K562 (cell line): ENCODE measurements at regions not wholly inside any gene's neighbourhood (a gene's known extent, or its start where the extent isn't known, plus 50 kb on each side); places are given as distances from the start of the nearest gene placed in this dataset.

Experiments
- ATAC-seq: fragments of 200-7000 bp; cut with Tn5 transposase; 3 replicates; pipeline ENCODE4 v1.9.1; 2020; ENCODE audit warnings: moderate library complexity
- BruUV-seq: library from RNA; stranded (reverse); fragments of 400-500 nt; replicated peaks from 2 replicates; lab custom pipeline; 2021; lab: Mats Ljungman, UMichigan
- CTCF ChIA-PET: fragments of 300-600 bp; formaldehyde crosslinking; extraction: SDS; loops from one replicate; lab custom pipeline; 2021; ENCODE audit warnings: low intra/inter-chr PET ratio; lab: Yijun Ruan, JAX
- POLR2A ChIA-PET: fragments of 300-600, 350-650 bp; sonication (Branson Sonifier 250); formaldehyde crosslinking; extraction: SDS; loops from one replicate; lab custom pipeline; 2021; ENCODE audit warnings: antibody characterized with exemption, inconsistent platforms; lab: Yijun Ruan, JAX
- DNase-seq, 4 experiments: peaks; one replicate each; pipeline versions ENCODE4 v3.0.0 to v3.0.0-alpha.2; 2011 to 2018; ENCODE audit warnings: low spot score in 3 of 4, mixed read lengths in 3 of 4; ENCODE audit errors: extremely low read depth in 1 of 4
- FAIRE-seq: peaks from 2 replicates; lab custom pipeline; 2011; peaks lifted over from hg19 to GRCh38; lab: Jason Lieb, UNC
- H2AFZ ChIP-seq: 2 replicates; pipeline ENCODE4 v1.6.0; 2011; ENCODE audit warnings: low read depth, low read length, control low read depth, inconsistent platforms
- H3K27ac ChIP-seq: fragments of 200-600 bp; 3 replicates; pipeline ENCODE4 v1.8.0; 2011; ENCODE audit warnings: low read depth, mild to moderate bottlenecking, control low read depth, inconsistent platforms, low read length, moderate library complexity, mixed read lengths; ENCODE audit errors: extremely low read depth
- H3K27me3 ChIP-seq, 2 experiments: fragments of 300-600 bp in 1 of 2; 2 replicates in 1 of 2; 3 replicates in 1 of 2; pipeline versions ENCODE4 v1.6.0 to v1.8.0; 2011; ENCODE audit warnings: inconsistent platforms in 2 of 2, low read length in 2 of 2, mild to moderate bottlenecking in 1 of 2, mixed read lengths in 1 of 2, moderate library complexity in 1 of 2; ENCODE audit not compliant: control insufficient read depth in 2 of 2, insufficient read depth in 2 of 2
- H3K36me3 ChIP-seq: fragments of 300-600 bp; 3 replicates; pipeline ENCODE4 v1.8.0; 2011; ENCODE audit warnings: mild to moderate bottlenecking, low read length, inconsistent platforms; ENCODE audit not compliant: control insufficient read depth, insufficient read depth
- H3K4me1 ChIP-seq, 2 experiments: fragments of 200-600 bp in 1 of 2; replicated peaks in 1 of 2; 2 replicates in 1 of 2; 3 replicates in 1 of 2; pipeline versions ENCODE4 v1.5.1 to v1.8.0; 2011; ENCODE audit warnings: inconsistent platforms in 2 of 2, low read length in 2 of 2, mild to moderate bottlenecking in 1 of 2, mixed read lengths in 1 of 2, moderate library complexity in 1 of 2; ENCODE audit not compliant: control insufficient read depth in 2 of 2, insufficient read depth in 2 of 2
- H3K4me2 ChIP-seq: 2 replicates; pipeline ENCODE4 v1.6.1; 2011; ENCODE audit warnings: low read length, control low read depth, inconsistent platforms, mixed read lengths; ENCODE audit not compliant: insufficient read depth
- H3K4me3 ChIP-seq: fragments of 200-600 bp; sonication (generic), shearing (Covaris generic); 2 replicates; pipeline ENCODE4 v1.5.1; 2016; ENCODE audit warnings: control low read depth, inconsistent platforms
- H3K79me2 ChIP-seq: fragments of 200-600 bp; 3 replicates; pipeline ENCODE4 v1.8.0; 2011; ENCODE audit warnings: low read length, inconsistent platforms; ENCODE audit not compliant: control insufficient read depth, insufficient read depth
- H3K9ac ChIP-seq, 2 experiments: 2 replicates each; pipeline versions ENCODE4 v1.6.0 to v1.6.1; 2011; ENCODE audit warnings: low read depth in 2 of 2, low read length in 2 of 2, control low read depth in 1 of 2, inconsistent platforms in 1 of 2, mild to moderate bottlenecking in 1 of 2, mixed read lengths in 1 of 2; ENCODE audit not compliant: insufficient read depth in 1 of 2
- H3K9me1 ChIP-seq: one replicate; pipeline ENCODE4 v1.6.0; 2011; ENCODE audit warnings: inconsistent platforms, mild to moderate bottlenecking, low read length, moderate library complexity; ENCODE audit not compliant: control insufficient read depth, insufficient read depth
- H3K9me3 ChIP-seq: replicated peaks from 2 replicates; pipeline ENCODE4 v1.5.1; 2011; ENCODE audit warnings: low read depth, low read length, inconsistent platforms; ENCODE audit not compliant: control insufficient read depth, insufficient read depth
- H4K20me1 ChIP-seq: replicated peaks from 2 replicates; pipeline ENCODE4 v1.6.1; 2011; ENCODE audit warnings: low read length, inconsistent platforms, mixed read lengths; ENCODE audit not compliant: control insufficient read depth, insufficient read depth
- ERF ChIP-seq: fragments of 450-650 bp; formaldehyde crosslinking; IDR thresholded peaks from 2 replicates; pipeline ENCODE4 v1.4.0; 2020; ENCODE audit warnings: mild to moderate bottlenecking, mixed read lengths
- LCOR ChIP-seq: sonication (generic); formaldehyde crosslinking; IDR thresholded peaks from 2 replicates; pipeline ENCODE4 v1.8.0; 2022; ENCODE audit warnings: mild to moderate bottlenecking, missing genetic modification reagents
- PHB2 ChIP-seq: fragments of 450-650 bp; IDR thresholded peaks from 2 replicates; pipeline ENCODE4 v1.6.1; 2017; ENCODE audit warnings: low read depth
- SAFB ChIP-seq: fragments of 200-400 bp; formaldehyde crosslinking; IDR thresholded peaks from 2 replicates; pipeline ENCODE4 v1.6.1; 2017; ENCODE audit warnings: low read depth, low read length, borderline replicate concordance
- ZBTB7A ChIP-seq: IDR thresholded peaks from 2 replicates; pipeline ENCODE4 v1.6.1; 2011; ENCODE audit warnings: low read depth, mild to moderate bottlenecking, low read length, moderate library complexity, borderline replicate concordance; ENCODE audit not compliant: control insufficient read depth
- WGBS: fragments of 100-300 bp; shearing (Covaris generic); methylation state at CpG from one replicate; pipeline ENCODE4 v1.1.6; 2016; ENCODE audit warnings: low coverage, mixed read lengths; ENCODE audit not compliant: insufficient coverage; ENCODE audit errors: missing lambda C conversion rate; 5-methylcytosine and 5-hydroxymethylcytosine counted together
- in situ Hi-C: fragments of 300-500 bp; cut with MboI; formaldehyde crosslinking; loops from 4 replicates; pipeline ENCODE4 v1.15.0; 2018; ENCODE audit warnings: inconsistent platforms, mixed read lengths
- intact Hi-C: fragments of 100-400 bp; cut with micrococcal nuclease; formaldehyde crosslinking; loops from 2 replicates; pipeline ENCODE4 v1.14.2; 2022
- TF ChIP-seq, protein P1 (sequence below), 2 experiments: IDR thresholded peaks; 2 replicates each; pipeline ENCODE4 v1.6.1; 2011; ENCODE audit warnings: borderline replicate concordance in 1 of 2, control low read depth in 1 of 2, low read depth in 1 of 2, low read length in 1 of 2, mild to moderate bottlenecking in 1 of 2, mixed read lengths in 1 of 2, moderate library complexity in 1 of 2; ENCODE audit not compliant: insufficient read depth in 1 of 2, insufficient read length in 1 of 2, poor library complexity in 1 of 2, severe bottlenecking in 1 of 2; ENCODE audit errors: extremely low read depth in 1 of 2
- TF ChIP-seq, protein P2 (sequence below): fragments of 250-450 bp; sonication (Bioruptor Pico); IDR thresholded peaks from 2 replicates; pipeline ENCODE4 v1.5.0; 2021
- TF ChIP-seq, protein P3 (sequence below): fragments of 250-450 bp; sonication (Bioruptor Pico); IDR thresholded peaks from 2 replicates; pipeline ENCODE4 v1.8.0; 2021; ENCODE audit warnings: moderate library complexity, mild to moderate bottlenecking, inconsistent platforms
- TF ChIP-seq, protein P4 (sequence below): fragments of 450-650 bp; IDR thresholded peaks from 2 replicates; pipeline ENCODE4 v1.6.1; 2016

DNA sequence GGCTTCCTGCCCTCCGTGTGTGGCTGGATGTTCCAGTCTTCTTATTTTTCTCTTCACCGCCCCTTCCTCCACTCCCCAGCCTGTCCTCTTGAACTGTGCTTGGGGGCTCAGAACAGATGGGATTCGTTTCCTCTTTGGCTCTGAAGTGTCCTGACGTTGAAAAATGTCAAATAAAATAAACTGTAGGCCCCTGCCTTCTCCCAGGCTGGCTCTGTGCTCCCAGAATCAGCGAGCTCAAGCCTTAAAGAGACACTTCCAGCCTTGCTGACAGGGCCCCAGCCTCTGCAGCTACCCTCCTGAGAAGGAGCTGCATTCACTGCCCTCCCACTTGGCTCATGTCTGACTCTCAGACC, 104.2 kb upstream of the IPO9 start:
- BruUV-seq: no TSS peak
- Histone ChIP-seq H3K27me3 (peaks cover 0 to 10% of the 10 kb centered on the region in 2 experiments; a peak in 2 of 5 replicates), H4K20me1 (peaks cover 5% of the 10 kb centered on the region; the same call in 1 of the 2 replicates), H3K27ac (no peak overlapping the region), H3K4me2 (no peak overlapping the region), H3K79me2 (no peaks in the 10 kb centered on the region), H3K9me3 (no peaks in the 10 kb centered on the region), H3K9ac (no peak overlapping the region), H2AFZ (no peak overlapping the region), H3K4me1 (peaks cover 0 to 10% of the 10 kb centered on the region in 2 experiments; a peak in 4 of 5 replicates), H3K36me3 (no peaks in the 10 kb centered on the region), H3K4me3 (no peak overlapping the region), H3K9me1 (no peaks in the 10 kb centered on the region)
- CTCF ChIA-PET: no interaction called here
- intact Hi-C loops (no loop called here), in situ Hi-C loops (no loop called here)
- 27% methylated on average over 5 of the region's 5 CpGs for WGBS
- POLR2A ChIA-PET: no interaction called here
- FAIRE-seq (no peak), ATAC-seq (no peak), DNase-seq (no peak)
- TF ChIP-seq PHB2: no peak
- no peak for TF ChIP-seq LCOR (CRISPR knock-in tag)

DNA sequence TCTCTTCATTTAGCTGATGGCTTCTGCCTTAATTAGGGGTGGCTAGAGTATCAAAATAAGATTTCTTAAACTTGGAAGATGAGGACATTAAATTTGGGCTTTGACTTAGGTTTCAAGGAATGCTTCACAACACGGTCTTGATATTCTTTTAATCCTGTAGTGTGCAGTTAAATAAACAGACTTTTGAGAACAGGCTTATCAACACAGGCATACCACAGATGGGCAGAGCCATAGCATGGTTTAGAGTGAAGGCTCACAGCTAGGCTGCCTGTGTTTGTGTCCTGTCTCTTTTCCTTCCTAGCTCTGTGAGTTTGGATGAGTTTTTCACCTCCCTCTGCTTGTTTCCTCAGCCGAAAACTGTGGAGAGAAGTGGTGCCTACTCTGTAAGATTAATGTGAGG, 102.3 kb upstream of the IPO9 start:
- H2AFZ ChIP-seq: no peak overlapping the region
- no peak overlapping the region for H3K27ac ChIP-seq
- POLR2A ChIA-PET: interaction anchor here (0.7 to 1.3 kb wide), 3 partner anchors 8 to 32 kb away, joined by 3 to 4 read pairs (median 3); no protein-coding TSS in a partner anchor
- H3K4me2 ChIP-seq: no peak overlapping the region
- TF ChIP-seq, protein P1, sequence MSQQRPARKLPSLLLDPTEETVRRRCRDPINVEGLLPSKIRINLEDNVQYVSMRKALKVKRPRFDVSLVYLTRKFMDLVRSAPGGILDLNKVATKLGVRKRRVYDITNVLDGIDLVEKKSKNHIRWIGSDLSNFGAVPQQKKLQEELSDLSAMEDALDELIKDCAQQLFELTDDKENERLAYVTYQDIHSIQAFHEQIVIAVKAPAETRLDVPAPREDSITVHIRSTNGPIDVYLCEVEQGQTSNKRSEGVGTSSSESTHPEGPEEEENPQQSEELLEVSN (IDR thresholded peaks at IDR 0.05; ENCODE audit: borderline replicate concordance in 1 of 2, extremely low read depth in 1 of 2, insufficient read depth in 1 of 2, insufficient read length in 1 of 2, low read depth in 1 of 2, low read length in 1 of 2, poor library complexity in 1 of 2, severe bottlenecking in 1 of 2): no peak
- TF ChIP-seq SAFB: no peak
- TF ChIP-seq, protein P2, sequence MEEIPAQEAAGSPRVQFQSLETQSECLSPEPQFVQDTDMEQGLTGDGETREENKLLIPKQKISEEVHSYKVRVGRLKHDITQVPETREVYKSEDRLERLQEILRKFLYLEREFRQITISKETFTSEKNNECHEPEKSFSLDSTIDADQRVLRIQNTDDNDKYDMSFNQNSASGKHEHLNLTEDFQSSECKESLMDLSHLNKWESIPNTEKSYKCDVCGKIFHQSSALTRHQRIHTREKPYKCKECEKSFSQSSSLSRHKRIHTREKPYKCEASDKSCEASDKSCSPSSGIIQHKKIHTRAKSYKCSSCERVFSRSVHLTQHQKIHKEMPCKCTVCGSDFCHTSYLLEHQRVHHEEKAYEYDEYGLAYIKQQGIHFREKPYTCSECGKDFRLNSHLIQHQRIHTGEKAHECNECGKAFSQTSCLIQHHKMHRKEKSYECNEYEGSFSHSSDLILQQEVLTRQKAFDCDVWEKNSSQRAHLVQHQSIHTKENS (CRISPR knock-in tag): no peak
- TF ChIP-seq, protein P3, sequence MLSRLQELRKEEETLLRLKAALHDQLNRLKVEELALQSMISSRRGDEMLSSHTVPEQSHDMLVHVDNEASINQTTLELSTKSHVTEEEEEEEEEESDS (CRISPR knock-in tag): no peak
- no peak for TF ChIP-seq ERF (CRISPR knock-in tag)
- TF ChIP-seq, protein P4, sequence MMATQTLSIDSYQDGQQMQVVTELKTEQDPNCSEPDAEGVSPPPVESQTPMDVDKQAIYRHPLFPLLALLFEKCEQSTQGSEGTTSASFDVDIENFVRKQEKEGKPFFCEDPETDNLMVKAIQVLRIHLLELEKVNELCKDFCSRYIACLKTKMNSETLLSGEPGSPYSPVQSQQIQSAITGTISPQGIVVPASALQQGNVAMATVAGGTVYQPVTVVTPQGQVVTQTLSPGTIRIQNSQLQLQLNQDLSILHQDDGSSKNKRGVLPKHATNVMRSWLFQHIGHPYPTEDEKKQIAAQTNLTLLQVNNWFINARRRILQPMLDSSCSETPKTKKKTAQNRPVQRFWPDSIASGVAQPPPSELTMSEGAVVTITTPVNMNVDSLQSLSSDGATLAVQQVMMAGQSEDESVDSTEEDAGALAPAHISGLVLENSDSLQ: no peak
- TF ChIP-seq ZBTB7A: no peak
- H4K20me1 ChIP-seq: 0 out of 2 replicates have a peak, but pooled peaks cover 9% of the 10 kb centered on the region
- no peaks in the 10 kb centered on the region for H3K9me3 ChIP-seq
- H3K27me3 ChIP-seq: peaks cover 2 to 21% of the 10 kb centered on the region in 2 experiments; a peak in 4 of 5 replicates
- WGBS: 18% methylated on average over 2 of the region's 2 CpGs
- H3K9ac ChIP-seq: no peak overlapping the region
- in situ Hi-C loops: no loop called here
- no peaks in the 10 kb centered on the region for H3K9me1 ChIP-seq
- H3K4me1 ChIP-seq: peaks cover 0 to 8% of the 10 kb centered on the region in 2 experiments; a peak in 4 of 5 replicates
- intact Hi-C loops: no loop called here
- H3K36me3 ChIP-seq: no peaks in the 10 kb centered on the region
- FAIRE-seq: no peak
- H3K4me3 ChIP-seq: no peak overlapping the region
- H3K79me2 ChIP-seq: no peaks in the 10 kb centered on the region
- no peak for ATAC-seq
- no TSS peak for BruUV-seq
- DNase-seq: no peak
- CTCF ChIA-PET: no interaction called here
